ENCODE measurements at regions not wholly inside any gene's neighbourhood (a gene's known extent, or its start where the extent isn't known, plus 50 kb on each side); places are given as distances from the start of the nearest gene placed in this dataset.

DNA sequence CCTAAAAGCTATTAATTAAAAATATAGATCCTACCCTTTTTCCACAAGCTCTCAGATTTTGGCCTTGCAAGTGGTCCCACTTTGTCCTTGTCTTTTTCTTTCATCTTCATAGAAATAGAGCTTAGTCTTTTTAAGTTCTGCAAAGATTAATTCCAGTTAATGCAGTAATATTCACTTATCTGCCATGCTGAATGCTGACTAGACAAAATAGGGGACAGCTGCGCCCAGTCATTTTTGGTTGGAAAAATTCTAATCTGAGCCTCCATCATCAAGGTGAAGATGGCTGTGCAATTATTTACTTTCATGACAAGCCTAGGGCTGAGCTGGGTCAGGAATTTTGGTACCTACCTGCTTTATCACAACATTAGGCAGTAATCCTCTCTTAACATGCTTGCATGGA lies 241.3 kb upstream of the CXorf66 start:
- Histone ChIP-seq H3K4me3 (no peak overlapping the region), H3K27ac (no peak overlapping the region), H3K27me3 (no peaks in the 10 kb centered on the region), H3K36me3 (no peaks in the 10 kb centered on the region), H3K9me3 (no peaks in the 10 kb centered on the region), H3K4me1 (no peaks in the 10 kb centered on the region)
- intact Hi-C loops (cut with DNase I) = no loop called here
- WGBS, 2 donors = 85% methylated on average over 1 of the region's 1 CpG; no CpG with 5 or more reads in 1 of the 2 donors
- no peak for DNase-seq
- TF ChIP-seq, protein P1, sequence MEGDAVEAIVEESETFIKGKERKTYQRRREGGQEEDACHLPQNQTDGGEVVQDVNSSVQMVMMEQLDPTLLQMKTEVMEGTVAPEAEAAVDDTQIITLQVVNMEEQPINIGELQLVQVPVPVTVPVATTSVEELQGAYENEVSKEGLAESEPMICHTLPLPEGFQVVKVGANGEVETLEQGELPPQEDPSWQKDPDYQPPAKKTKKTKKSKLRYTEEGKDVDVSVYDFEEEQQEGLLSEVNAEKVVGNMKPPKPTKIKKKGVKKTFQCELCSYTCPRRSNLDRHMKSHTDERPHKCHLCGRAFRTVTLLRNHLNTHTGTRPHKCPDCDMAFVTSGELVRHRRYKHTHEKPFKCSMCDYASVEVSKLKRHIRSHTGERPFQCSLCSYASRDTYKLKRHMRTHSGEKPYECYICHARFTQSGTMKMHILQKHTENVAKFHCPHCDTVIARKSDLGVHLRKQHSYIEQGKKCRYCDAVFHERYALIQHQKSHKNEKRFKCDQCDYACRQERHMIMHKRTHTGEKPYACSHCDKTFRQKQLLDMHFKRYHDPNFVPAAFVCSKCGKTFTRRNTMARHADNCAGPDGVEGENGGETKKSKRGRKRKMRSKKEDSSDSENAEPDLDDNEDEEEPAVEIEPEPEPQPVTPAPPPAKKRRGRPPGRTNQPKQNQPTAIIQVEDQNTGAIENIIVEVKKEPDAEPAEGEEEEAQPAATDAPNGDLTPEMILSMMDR (IDR thresholded peaks at IDR 0.05) = no peak
- no peak for TF ChIP-seq POLR2A (IDR thresholded peaks at IDR 0.05)

DNA sequence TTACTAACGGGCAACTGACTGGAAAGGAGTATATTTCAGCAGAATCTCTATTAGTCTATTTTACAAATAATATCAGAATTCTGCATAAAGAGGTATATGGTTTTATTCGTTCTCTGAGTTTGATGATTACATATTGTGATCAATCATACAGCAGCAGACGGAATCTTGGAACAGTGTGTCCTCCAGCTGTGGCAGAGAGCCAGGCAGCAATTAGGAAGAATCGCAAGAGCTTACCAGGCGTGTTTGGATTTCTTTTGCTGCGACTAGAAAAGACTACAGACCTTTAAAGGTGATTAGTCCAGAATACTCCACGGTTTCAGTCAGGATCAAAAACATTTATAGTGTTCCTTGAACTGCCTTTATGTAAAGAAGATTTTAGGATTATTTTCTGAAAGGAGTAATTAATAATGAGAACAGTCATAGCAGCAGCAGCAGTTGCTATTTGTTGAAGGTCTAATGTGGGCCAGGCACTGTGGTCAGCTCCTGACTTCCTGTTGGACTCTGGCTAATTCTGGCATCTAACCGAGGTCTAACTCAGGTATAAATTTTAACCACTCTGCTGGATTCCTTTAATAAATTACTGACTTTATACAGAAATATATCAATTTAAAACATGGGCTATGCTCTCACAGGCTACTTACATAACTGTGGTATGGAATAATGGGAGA lies 225.3 kb upstream of the CXorf66 start:
- no peak for DNase-seq
- Histone ChIP-seq H3K36me3 (no peaks in the 10 kb centered on the region), H3K9me3 (no peaks in the 10 kb centered on the region), H3K27me3 (no peaks in the 10 kb centered on the region), H3K27ac (no peak overlapping the region), H3K4me3 (no peak overlapping the region), H3K4me1 (no peaks in the 10 kb centered on the region)
- no peak for TF ChIP-seq POLR2A (IDR thresholded peaks at IDR 0.05)
- TF ChIP-seq, protein P1 (IDR thresholded peaks at IDR 0.05) = no peak
- 20 to 34% methylated on average over 8 of the region's 8 CpGs for WGBS, 2 donors
- intact Hi-C loops (cut with DNase I) = no loop called here

DNA sequence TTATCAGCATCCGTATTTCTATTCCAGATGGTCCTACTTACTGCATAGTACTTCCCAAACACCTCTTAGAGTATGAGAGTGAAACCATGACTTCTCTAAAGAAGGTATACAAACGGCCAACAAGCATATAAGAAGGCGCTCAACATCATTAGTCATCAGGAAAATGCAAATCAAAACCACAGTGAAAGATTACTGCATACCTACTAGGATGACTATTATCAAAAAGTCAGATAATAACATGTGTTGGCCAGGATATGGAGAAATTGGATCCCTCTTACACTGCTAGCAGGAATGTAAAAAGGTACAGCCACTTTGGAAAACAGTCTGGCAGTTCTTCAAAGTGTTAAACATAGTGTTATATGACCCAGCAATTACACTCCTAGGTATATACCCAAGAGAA lies 215.3 kb upstream of the CXorf66 start:
- H3K4me1 ChIP-seq = no peaks in the 10 kb centered on the region
- no peak overlapping the region for H3K4me3 ChIP-seq
- DNase-seq = no peak
- intact Hi-C loops (cut with DNase I) = no loop called here
- H3K27ac ChIP-seq = no peak overlapping the region
- WGBS, 2 donors = 37 to 58% methylated on average over 3 of the region's 3 CpGs
- H3K36me3 ChIP-seq = no peaks in the 10 kb centered on the region
- no peak for TF ChIP-seq POLR2A (IDR thresholded peaks at IDR 0.05)
- TF ChIP-seq, protein P1 (IDR thresholded peaks at IDR 0.05) = no peak
- no peaks in the 10 kb centered on the region for H3K9me3 ChIP-seq
- no peaks in the 10 kb centered on the region for H3K27me3 ChIP-seq

DNA sequence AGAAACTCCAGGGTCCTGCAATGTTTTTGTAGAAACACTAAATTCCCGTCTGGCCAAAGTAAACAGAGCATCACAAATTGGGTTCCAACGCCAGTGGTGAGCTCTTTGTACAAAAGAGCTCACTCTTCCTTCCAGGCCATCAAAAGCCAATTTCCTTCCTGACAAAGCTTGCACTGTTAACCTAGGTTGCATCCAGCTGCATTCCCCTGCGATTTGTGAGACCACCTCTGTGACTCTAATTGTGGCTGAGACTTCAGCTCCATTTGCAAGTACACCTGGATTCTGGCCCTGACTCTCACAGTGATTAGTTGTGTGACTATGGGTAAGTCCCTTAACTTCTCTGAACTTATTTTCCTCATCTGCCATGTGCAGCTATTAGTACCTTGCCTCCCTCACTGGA lies 212.5 kb upstream of the CXorf66 start:
- intact Hi-C loops (cut with DNase I) = no loop called here
- H3K4me1 ChIP-seq = no peaks in the 10 kb centered on the region
- no peak overlapping the region for H3K4me3 ChIP-seq
- H3K27ac ChIP-seq = no peak overlapping the region
- TF ChIP-seq POLR2A (IDR thresholded peaks at IDR 0.05) = no peak
- TF ChIP-seq, protein P1 (IDR thresholded peaks at IDR 0.05) = no peak
- no peaks in the 10 kb centered on the region for H3K27me3 ChIP-seq
- no peak for DNase-seq
- no peaks in the 10 kb centered on the region for H3K9me3 ChIP-seq
- H3K36me3 ChIP-seq = no peaks in the 10 kb centered on the region
- WGBS, 2 donors = 26 to 38% methylated on average over 2 to 3 of the region's 3 CpGs

DNA sequence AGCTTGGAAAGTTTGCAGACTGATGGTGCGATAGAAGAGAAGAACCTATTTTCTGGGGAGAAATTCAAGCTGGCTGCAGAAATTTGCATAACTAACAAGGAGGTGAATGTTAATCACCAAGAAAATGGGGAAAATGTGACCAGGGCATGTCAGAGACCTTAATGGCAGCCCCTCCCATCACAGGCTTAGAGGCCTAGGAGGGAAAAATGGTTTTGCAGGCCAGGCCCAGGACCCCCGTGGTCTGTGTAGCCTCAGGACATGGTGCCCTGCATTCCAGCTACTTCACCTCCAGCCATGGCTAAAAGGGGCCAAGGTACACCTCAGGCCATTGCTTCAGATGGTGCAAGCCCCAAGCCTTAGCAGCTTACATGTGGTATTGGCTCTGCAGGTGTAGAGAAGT lies 207.1 kb upstream of the CXorf66 start:
- H3K4me1 ChIP-seq = no peaks in the 10 kb centered on the region
- 76% methylated on average over 2 of the region's 2 CpGs; no CpG with 5 or more reads in 1 of the 2 donors for WGBS, 2 donors
- H3K9me3 ChIP-seq = no peaks in the 10 kb centered on the region
- intact Hi-C loops (cut with DNase I) = no loop called here
- no peak overlapping the region for H3K4me3 ChIP-seq
- H3K27me3 ChIP-seq = no peaks in the 10 kb centered on the region
- TF ChIP-seq, protein P1 (IDR thresholded peaks at IDR 0.05) = no peak
- no peak for TF ChIP-seq POLR2A (IDR thresholded peaks at IDR 0.05)
- H3K36me3 ChIP-seq = no peaks in the 10 kb centered on the region
- H3K27ac ChIP-seq = no peak overlapping the region
- no peak for DNase-seq

All from esophagus squamous epithelium (tissue), 5 donors.